H1 (cell line): ENCODE measurements at regions not wholly inside any gene's neighbourhood (a gene's known extent, or its start where the extent isn't known, plus 50 kb on each side); places are given as distances from the start of the nearest gene placed in this dataset.

Source experiments
- CHD2 ChIP-seq: IDR thresholded peaks from 2 replicates; pipeline ENCODE4 v1.6.1; 2012; ENCODE audit warnings: low read length, improper control_type of control experiment
- HDAC2 ChIP-seq, 2 experiments: fragments of 300-600 bp in 1 of 2; sonication (generic) in 1 of 2; IDR thresholded peaks; 2 replicates each; pipeline ENCODE4 v1.6.1; 2011 to 2012; ENCODE audit warnings: low read depth in 2 of 2, low read length in 2 of 2, mild to moderate bottlenecking in 2 of 2, moderate library complexity in 2 of 2, borderline replicate concordance in 1 of 2, inconsistent platforms in 1 of 2
- POLR2A ChIP-seq, 2 experiments: IDR thresholded peaks; 1 replicate in 1 of 2; 2 replicates in 1 of 2; pipeline ENCODE4 v1.6.1; 2011; ENCODE audit warnings: low read depth in 2 of 2, low read length in 2 of 2, mild to moderate bottlenecking in 2 of 2; ENCODE audit errors: control extremely low read depth in 1 of 2
- POLR2AphosphoS5 ChIP-seq: IDR thresholded peaks from 2 replicates; pipeline ENCODE4 v1.6.1; 2011; ENCODE audit warnings: low read depth, low read length
- SRF ChIP-seq: IDR thresholded peaks from 2 replicates; pipeline ENCODE4 v1.6.1; 2011; ENCODE audit warnings: mild to moderate bottlenecking, low read depth, low read length, moderate library complexity
- TF ChIP-seq, protein P1 (sequence below): IDR thresholded peaks from 2 replicates; pipeline ENCODE4 v1.6.1; 2012; ENCODE audit warnings: inconsistent platforms
- TF ChIP-seq, protein P2 (sequence below), 3 experiments: IDR thresholded peaks; 1 replicate in 2 of 3; 2 replicates in 1 of 3; pipeline versions ENCODE4 v1.5.1 to v1.6.1; 2011; ENCODE audit warnings: low read length in 3 of 3, mild to moderate bottlenecking in 3 of 3, inconsistent platforms in 2 of 3, low read depth in 1 of 3, moderate library complexity in 1 of 3; ENCODE audit not compliant: insufficient read depth in 1 of 3; ENCODE audit errors: control extremely low read depth in 1 of 3
- TF ChIP-seq, protein P3 (sequence below): IDR thresholded peaks from 2 replicates; pipeline ENCODE4 v1.6.1; 2012; ENCODE audit warnings: inconsistent platforms

DNA sequence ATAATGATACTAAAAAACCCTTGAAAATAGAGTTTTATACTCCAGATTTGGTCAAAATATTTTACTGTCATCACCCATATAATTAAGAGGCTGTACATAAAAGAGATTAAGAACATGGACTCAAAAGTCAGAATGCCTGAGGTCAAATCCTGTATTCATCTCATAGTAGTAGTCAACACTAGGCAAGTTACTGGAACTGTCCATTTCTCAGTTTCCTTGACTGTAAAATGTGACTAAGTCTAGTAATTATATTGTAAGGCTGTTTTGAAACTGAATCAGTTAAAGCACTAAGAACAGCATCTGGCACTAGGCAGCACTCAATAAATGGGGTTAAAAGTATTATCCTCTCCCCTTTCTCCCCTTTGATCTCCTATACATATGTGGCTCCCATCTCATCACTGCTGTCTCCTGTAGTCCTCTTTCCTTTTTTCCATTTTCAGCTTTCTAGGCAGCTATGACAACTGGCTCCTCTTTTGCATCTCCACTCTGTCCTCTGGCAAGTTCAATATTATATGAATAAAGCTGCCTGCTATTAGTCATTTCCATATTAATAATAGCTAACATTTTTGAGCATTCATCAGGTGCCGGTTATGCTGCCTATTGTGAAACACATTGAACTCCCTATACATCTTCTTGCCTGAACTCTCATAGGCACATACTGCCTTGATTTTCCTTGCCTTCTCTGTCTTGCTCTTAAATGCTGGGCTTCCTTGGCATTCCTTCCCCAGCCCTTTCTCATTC lies 185.8 kb upstream of the NREP start:
- TF ChIP-seq, protein P1, sequence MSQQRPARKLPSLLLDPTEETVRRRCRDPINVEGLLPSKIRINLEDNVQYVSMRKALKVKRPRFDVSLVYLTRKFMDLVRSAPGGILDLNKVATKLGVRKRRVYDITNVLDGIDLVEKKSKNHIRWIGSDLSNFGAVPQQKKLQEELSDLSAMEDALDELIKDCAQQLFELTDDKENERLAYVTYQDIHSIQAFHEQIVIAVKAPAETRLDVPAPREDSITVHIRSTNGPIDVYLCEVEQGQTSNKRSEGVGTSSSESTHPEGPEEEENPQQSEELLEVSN = no peak
- TF ChIP-seq, protein P2, sequence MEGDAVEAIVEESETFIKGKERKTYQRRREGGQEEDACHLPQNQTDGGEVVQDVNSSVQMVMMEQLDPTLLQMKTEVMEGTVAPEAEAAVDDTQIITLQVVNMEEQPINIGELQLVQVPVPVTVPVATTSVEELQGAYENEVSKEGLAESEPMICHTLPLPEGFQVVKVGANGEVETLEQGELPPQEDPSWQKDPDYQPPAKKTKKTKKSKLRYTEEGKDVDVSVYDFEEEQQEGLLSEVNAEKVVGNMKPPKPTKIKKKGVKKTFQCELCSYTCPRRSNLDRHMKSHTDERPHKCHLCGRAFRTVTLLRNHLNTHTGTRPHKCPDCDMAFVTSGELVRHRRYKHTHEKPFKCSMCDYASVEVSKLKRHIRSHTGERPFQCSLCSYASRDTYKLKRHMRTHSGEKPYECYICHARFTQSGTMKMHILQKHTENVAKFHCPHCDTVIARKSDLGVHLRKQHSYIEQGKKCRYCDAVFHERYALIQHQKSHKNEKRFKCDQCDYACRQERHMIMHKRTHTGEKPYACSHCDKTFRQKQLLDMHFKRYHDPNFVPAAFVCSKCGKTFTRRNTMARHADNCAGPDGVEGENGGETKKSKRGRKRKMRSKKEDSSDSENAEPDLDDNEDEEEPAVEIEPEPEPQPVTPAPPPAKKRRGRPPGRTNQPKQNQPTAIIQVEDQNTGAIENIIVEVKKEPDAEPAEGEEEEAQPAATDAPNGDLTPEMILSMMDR (IDR thresholded peaks at IDR 0.05; ENCODE audit: control extremely low read depth in 1 of 3, insufficient read depth in 1 of 3, low read depth in 1 of 3, low read length in 3 of 3) = no peak
- TF ChIP-seq, protein P3, sequence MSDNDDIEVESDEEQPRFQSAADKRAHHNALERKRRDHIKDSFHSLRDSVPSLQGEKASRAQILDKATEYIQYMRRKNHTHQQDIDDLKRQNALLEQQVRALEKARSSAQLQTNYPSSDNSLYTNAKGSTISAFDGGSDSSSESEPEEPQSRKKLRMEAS = no peak
- no peak for TF ChIP-seq POLR2A (IDR thresholded peaks at IDR 0.05; ENCODE audit: control extremely low read depth in 1 of 2, low read depth in 2 of 2, low read length in 2 of 2)
- TF ChIP-seq POLR2AphosphoS5 = no peak
- TF ChIP-seq CHD2 = no peak
- no peak for TF ChIP-seq HDAC2 (IDR thresholded peaks at IDR 0.05; ENCODE audit: borderline replicate concordance in 1 of 2, low read depth in 2 of 2, low read length in 2 of 2)
- no peak for TF ChIP-seq SRF
